ENCODE measurements at regions not wholly inside any gene's neighbourhood (a gene's known extent, or its start where the extent isn't known, plus 50 kb on each side); places are given as distances from the start of the nearest gene placed in this dataset.

GRCh38 chr18:29436459-29436858 lies 1259.5 kb upstream of the CDH2 start:
- TF ChIP-seq EZH2 (IDR thresholded peaks at IDR 0.05; ENCODE audit: borderline replicate concordance): no peak
- TF ChIP-seq, protein P1, sequence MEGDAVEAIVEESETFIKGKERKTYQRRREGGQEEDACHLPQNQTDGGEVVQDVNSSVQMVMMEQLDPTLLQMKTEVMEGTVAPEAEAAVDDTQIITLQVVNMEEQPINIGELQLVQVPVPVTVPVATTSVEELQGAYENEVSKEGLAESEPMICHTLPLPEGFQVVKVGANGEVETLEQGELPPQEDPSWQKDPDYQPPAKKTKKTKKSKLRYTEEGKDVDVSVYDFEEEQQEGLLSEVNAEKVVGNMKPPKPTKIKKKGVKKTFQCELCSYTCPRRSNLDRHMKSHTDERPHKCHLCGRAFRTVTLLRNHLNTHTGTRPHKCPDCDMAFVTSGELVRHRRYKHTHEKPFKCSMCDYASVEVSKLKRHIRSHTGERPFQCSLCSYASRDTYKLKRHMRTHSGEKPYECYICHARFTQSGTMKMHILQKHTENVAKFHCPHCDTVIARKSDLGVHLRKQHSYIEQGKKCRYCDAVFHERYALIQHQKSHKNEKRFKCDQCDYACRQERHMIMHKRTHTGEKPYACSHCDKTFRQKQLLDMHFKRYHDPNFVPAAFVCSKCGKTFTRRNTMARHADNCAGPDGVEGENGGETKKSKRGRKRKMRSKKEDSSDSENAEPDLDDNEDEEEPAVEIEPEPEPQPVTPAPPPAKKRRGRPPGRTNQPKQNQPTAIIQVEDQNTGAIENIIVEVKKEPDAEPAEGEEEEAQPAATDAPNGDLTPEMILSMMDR (IDR thresholded peaks at IDR 0.05; ENCODE audit: poor library complexity): no peak
- TF ChIP-seq EZH2phosphoT487 (IDR thresholded peaks at IDR 0.05; ENCODE audit: low read depth, severe bottlenecking, unreplicated experiment): no peak
- Histone ChIP-seq H3K9me3 (ENCODE audit: low read depth) (no peaks in the 10 kb centered on the region), H3K4me3 (no peak overlapping the region), H4K20me1 (ENCODE audit: insufficient read depth, poor library complexity, severe bottlenecking) (no peaks in the 10 kb centered on the region), H3K4me2 (no peak overlapping the region), H2AFZ (no peak overlapping the region), H3K36me3 (replicated peaks; ENCODE audit: insufficient read depth, low read depth) (no peaks in the 10 kb centered on the region), H3K4me1 (ENCODE audit: insufficient read depth) (no peaks in the 10 kb centered on the region), H3K9me2 (replicated peaks; ENCODE audit: insufficient read depth) (no peaks in the 10 kb centered on the region), H3K79me2 (no peaks in the 10 kb centered on the region), H3K27me3 (no peaks in the 10 kb centered on the region), H3K27ac (no peak overlapping the region)
- DNase-seq (ENCODE audit: low spot score): no peak
- 54% methylated on average over 2 of the region's 2 CpGs for WGBS (ENCODE audit: low lambda C conversion rate, missing lambda C conversion rate)

GRCh38 chr18:29434650-29435049 lies 1257.7 kb upstream of the CDH2 start:
- Histone ChIP-seq H3K4me1 (ENCODE audit: insufficient read depth) (no peaks in the 10 kb centered on the region), H3K4me3 (no peak overlapping the region), H3K79me2 (no peaks in the 10 kb centered on the region), H2AFZ (no peak overlapping the region), H3K27me3 (no peaks in the 10 kb centered on the region), H3K9me2 (replicated peaks; ENCODE audit: insufficient read depth) (no peaks in the 10 kb centered on the region), H3K9me3 (ENCODE audit: low read depth) (no peaks in the 10 kb centered on the region), H3K4me2 (no peak overlapping the region), H3K27ac (no peak overlapping the region), H3K36me3 (replicated peaks; ENCODE audit: insufficient read depth, low read depth) (no peaks in the 10 kb centered on the region), H4K20me1 (ENCODE audit: insufficient read depth, poor library complexity, severe bottlenecking) (no peaks in the 10 kb centered on the region)
- TF ChIP-seq, protein P1 (IDR thresholded peaks at IDR 0.05; ENCODE audit: poor library complexity): no peak
- TF ChIP-seq EZH2phosphoT487 (IDR thresholded peaks at IDR 0.05; ENCODE audit: low read depth, severe bottlenecking, unreplicated experiment): no peak
- TF ChIP-seq EZH2 (IDR thresholded peaks at IDR 0.05; ENCODE audit: borderline replicate concordance): no peak
- 79% methylated on average over 4 of the region's 4 CpGs for WGBS (ENCODE audit: low lambda C conversion rate, missing lambda C conversion rate)
- no peak for DNase-seq (ENCODE audit: low spot score)

GRCh38 chr18:29430416-29430815 lies 1253.5 kb upstream of the CDH2 start:
- H3K79me2 ChIP-seq: no peaks in the 10 kb centered on the region
- no peaks in the 10 kb centered on the region for H3K9me2 ChIP-seq (replicated peaks; ENCODE audit: insufficient read depth)
- no peaks in the 10 kb centered on the region for H4K20me1 ChIP-seq (ENCODE audit: insufficient read depth, poor library complexity, severe bottlenecking)
- no peaks in the 10 kb centered on the region for H3K36me3 ChIP-seq (replicated peaks; ENCODE audit: insufficient read depth, low read depth)
- H2AFZ ChIP-seq: no peak overlapping the region
- TF ChIP-seq, protein P1 (IDR thresholded peaks at IDR 0.05; ENCODE audit: poor library complexity): no peak
- TF ChIP-seq EZH2 (IDR thresholded peaks at IDR 0.05; ENCODE audit: borderline replicate concordance) (no peak), EZH2phosphoT487 (IDR thresholded peaks at IDR 0.05; ENCODE audit: low read depth, severe bottlenecking, unreplicated experiment) (no peak)
- no peaks in the 10 kb centered on the region for H3K27me3 ChIP-seq
- no peak for DNase-seq (ENCODE audit: low spot score)
- H3K4me1 ChIP-seq (ENCODE audit: insufficient read depth): no peaks in the 10 kb centered on the region
- no peak overlapping the region for H3K27ac ChIP-seq
- H3K4me2 ChIP-seq: no peak overlapping the region
- no peaks in the 10 kb centered on the region for H3K9me3 ChIP-seq (ENCODE audit: low read depth)
- H3K4me3 ChIP-seq: no peak overlapping the region

GRCh38 chr18:29418136-29418535 lies 1241.2 kb upstream of the CDH2 start:
- no peak for DNase-seq (ENCODE audit: low spot score)
- H3K9me2 ChIP-seq (replicated peaks; ENCODE audit: insufficient read depth): no peaks in the 10 kb centered on the region
- no peaks in the 10 kb centered on the region for H3K79me2 ChIP-seq
- H3K36me3 ChIP-seq (replicated peaks; ENCODE audit: insufficient read depth, low read depth): no peaks in the 10 kb centered on the region
- H3K27ac ChIP-seq: no peak overlapping the region
- H2AFZ ChIP-seq: no peak overlapping the region
- TF ChIP-seq, protein P1 (IDR thresholded peaks at IDR 0.05; ENCODE audit: poor library complexity): no peak
- TF ChIP-seq EZH2 (IDR thresholded peaks at IDR 0.05; ENCODE audit: borderline replicate concordance): no peak
- TF ChIP-seq EZH2phosphoT487 (IDR thresholded peaks at IDR 0.05; ENCODE audit: low read depth, severe bottlenecking, unreplicated experiment): no peak
- no peak overlapping the region for H3K4me2 ChIP-seq
- no peaks in the 10 kb centered on the region for H3K4me1 ChIP-seq (ENCODE audit: insufficient read depth)
- no peaks in the 10 kb centered on the region for H4K20me1 ChIP-seq (ENCODE audit: insufficient read depth, poor library complexity, severe bottlenecking)
- H3K9me3 ChIP-seq (ENCODE audit: low read depth): no peaks in the 10 kb centered on the region
- no peaks in the 10 kb centered on the region for H3K27me3 ChIP-seq
- no peak overlapping the region for H3K4me3 ChIP-seq

Data from hepatocyte (in vitro differentiated cells).